Activated naive CD4-positive, alpha-beta T cell treated with anti-CD3 and anti-CD28 coated beads, Interleukin-2, amount 50 U/mL, for 24 hours (primary cell): ENCODE measurements at regions not wholly inside any gene's neighbourhood (a gene's known extent, or its start where the extent isn't known, plus 50 kb on each side); places are given as distances from the start of the nearest gene placed in this dataset.

ENCODE experiments used
- H3K27ac Mint-ChIP-seq: one replicate; pipeline ENCODE4 v1.8.0; 2021; ENCODE audit warnings: mild to moderate bottlenecking, mixed read lengths
- H3K27me3 Mint-ChIP-seq: one replicate; pipeline ENCODE4 v1.8.0; 2021; ENCODE audit warnings: mixed read lengths
- H3K36me3 Mint-ChIP-seq: one replicate; pipeline ENCODE4 v1.8.0; 2021; ENCODE audit warnings: mixed read lengths
- H3K4me1 Mint-ChIP-seq: one replicate; pipeline ENCODE4 v1.8.0; 2021; ENCODE audit warnings: mixed read lengths
- H3K4me3 Mint-ChIP-seq: one replicate; pipeline ENCODE4 v1.8.0; 2021; ENCODE audit warnings: mild to moderate bottlenecking, mixed read lengths
- H3K9me3 Mint-ChIP-seq: one replicate; pipeline ENCODE4 v1.8.0; 2021; ENCODE audit warnings: mixed read lengths

- no peak overlapping the region for H3K27ac Mint-ChIP-seq
- H3K4me3 Mint-ChIP-seq: no peak overlapping the region
- H3K4me1 Mint-ChIP-seq: no peaks in the 10 kb centered on the region
- no peaks in the 10 kb centered on the region for H3K36me3 Mint-ChIP-seq
- H3K9me3 Mint-ChIP-seq: no peaks in the 10 kb centered on the region
- peaks cover 39% of the 10 kb centered on the region for H3K27me3 Mint-ChIP-seq
These were observed 85.2 kb upstream of the PHACTR3 start for GRCh38 chr20:59518881-59519706.

GRCh38 chr20:59519707-59520014, 84.7 kb upstream of the PHACTR3 start:
- H3K36me3 Mint-ChIP-seq: no peaks in the 10 kb centered on the region
- H3K4me3 Mint-ChIP-seq: no peak overlapping the region
- no peaks in the 10 kb centered on the region for H3K4me1 Mint-ChIP-seq
- H3K27ac Mint-ChIP-seq: no peak overlapping the region
- peaks cover 42% of the 10 kb centered on the region for H3K27me3 Mint-ChIP-seq
- H3K9me3 Mint-ChIP-seq: no peaks in the 10 kb centered on the region

GRCh38 chr20:59520814-59521213, 83.5 kb upstream of the PHACTR3 start:
- H3K27me3 Mint-ChIP-seq: peaks cover 45% of the 10 kb centered on the region
- H3K4me3 Mint-ChIP-seq: no peak overlapping the region
- no peaks in the 10 kb centered on the region for H3K9me3 Mint-ChIP-seq
- H3K27ac Mint-ChIP-seq: no peak overlapping the region
- no peaks in the 10 kb centered on the region for H3K36me3 Mint-ChIP-seq
- H3K4me1 Mint-ChIP-seq: peaks cover 5% of the 10 kb centered on the region

GRCh38 chr20:59525500-59526241, 78.7 kb upstream of the PHACTR3 start:
- Mint-ChIP-seq H3K9me3 (no peaks in the 10 kb centered on the region), H3K36me3 (no peaks in the 10 kb centered on the region), H3K27me3 (peaks cover 43% of the 10 kb centered on the region), H3K4me3 (no peak overlapping the region), H3K4me1 (peaks cover 5% of the 10 kb centered on the region), H3K27ac (no peak overlapping the region)

GRCh38 chr20:59526242-59527225, 77.8 kb upstream of the PHACTR3 start:
- H3K36me3 Mint-ChIP-seq: no peaks in the 10 kb centered on the region
- peaks cover 5% of the 10 kb centered on the region for H3K4me1 Mint-ChIP-seq
- H3K27me3 Mint-ChIP-seq: peaks cover 39% of the 10 kb centered on the region
- no peak overlapping the region for H3K4me3 Mint-ChIP-seq
- H3K9me3 Mint-ChIP-seq: no peaks in the 10 kb centered on the region
- H3K27ac Mint-ChIP-seq: no peak overlapping the region

- Mint-ChIP-seq H3K9me3 (no peaks in the 10 kb centered on the region), H3K36me3 (no peaks in the 10 kb centered on the region), H3K27me3 (peaks cover 25% of the 10 kb centered on the region)
These were observed 73.6 kb upstream of the PHACTR3 start for GRCh38 chr20:59530782-59531181.

GRCh38 chr20:59537991-59538390, 66.3 kb upstream of the PHACTR3 start:
- peaks cover 2% of the 10 kb centered on the region for H3K36me3 Mint-ChIP-seq
- no peak overlapping the region for H3K27ac Mint-ChIP-seq
- H3K27me3 Mint-ChIP-seq: peaks cover 24% of the 10 kb centered on the region
- H3K9me3 Mint-ChIP-seq: peaks cover 24% of the 10 kb centered on the region
- H3K4me3 Mint-ChIP-seq: no peak overlapping the region
- no peaks in the 10 kb centered on the region for H3K4me1 Mint-ChIP-seq

More at GRCh38 chr20:59530782-59531181, 73.6 kb upstream of the PHACTR3 start:
- Mint-ChIP-seq H3K4me3 (no peak overlapping the region), H3K27ac (no peak overlapping the region), H3K4me1 (no peaks in the 10 kb centered on the region)

GRCh38 chr20:59547596-59547995, 56.7 kb upstream of the PHACTR3 start:
- Mint-ChIP-seq H3K4me1 (no peaks in the 10 kb centered on the region), H3K27me3 (peaks cover 29% of the 10 kb centered on the region), H3K4me3 (no peak overlapping the region), H3K9me3 (no peaks in the 10 kb centered on the region), H3K36me3 (peaks cover 1% of the 10 kb centered on the region), H3K27ac (no peak overlapping the region)
